ENCODE measurements at regions not wholly inside any gene's neighbourhood (a gene's known extent, or its start where the extent isn't known, plus 50 kb on each side); places are given as distances from the start of the nearest gene placed in this dataset.
A peak's percentile ranks its signal among the peaks of the same experiment; 100 is the strongest.

GRCh38 chr6:138570725-138571029 is 71.4 kb upstream of the NHSL1 start:
- WGBS (ENCODE audit: insufficient coverage), result 100% methylated on average over 1 of the region's 4 CpGs
- ChIA-PET CTCF (interaction anchor here (1.7 kb wide), 1 partner anchor 17 kb away, joined by 4 read pairs; no protein-coding TSS in a partner anchor), POLR2A (no interaction called here)
- Histone ChIP-seq H3K9me3 (ENCODE audit: control extremely low read depth in 1 of 5, control insufficient read depth in 4 of 5, insufficient read depth in 2 of 5, low read depth in 1 of 5, low read length in 4 of 5) (no peaks in the 10 kb centered on the region), H3K27ac (ENCODE audit: insufficient read depth in 1 of 2, low read depth in 1 of 2, low read length in 2 of 2, poor library complexity in 1 of 2, severe bottlenecking in 2 of 2) (no peak overlapping the region), H3K4me1 (ENCODE audit: control extremely low read depth in 1 of 4, control insufficient read depth in 4 of 4, insufficient read depth in 4 of 4, low read length in 3 of 4) (peaks cover 0 to 11% (median 6%) of the 10 kb centered on the region in 4 experiments), H3K36me3 (ENCODE audit: control insufficient read depth in 4 of 4, insufficient read depth in 4 of 4, low read length in 3 of 4) (no peaks in the 10 kb centered on the region), H3K4me3 (ENCODE audit: control insufficient read depth in 1 of 7, extremely low read depth in 1 of 7, insufficient read depth in 4 of 7, low read depth in 2 of 7, low read length in 6 of 7) (no peak overlapping the region), H3K27me3 (replicated peaks in 2 of 5; ENCODE audit: control insufficient read depth in 4 of 5, insufficient read depth in 5 of 5, low read length in 4 of 5) (peaks cover 0 to 3% (median 0%) of the 10 kb centered on the region in 5 experiments)
- no peak for DNase-seq

DNA sequence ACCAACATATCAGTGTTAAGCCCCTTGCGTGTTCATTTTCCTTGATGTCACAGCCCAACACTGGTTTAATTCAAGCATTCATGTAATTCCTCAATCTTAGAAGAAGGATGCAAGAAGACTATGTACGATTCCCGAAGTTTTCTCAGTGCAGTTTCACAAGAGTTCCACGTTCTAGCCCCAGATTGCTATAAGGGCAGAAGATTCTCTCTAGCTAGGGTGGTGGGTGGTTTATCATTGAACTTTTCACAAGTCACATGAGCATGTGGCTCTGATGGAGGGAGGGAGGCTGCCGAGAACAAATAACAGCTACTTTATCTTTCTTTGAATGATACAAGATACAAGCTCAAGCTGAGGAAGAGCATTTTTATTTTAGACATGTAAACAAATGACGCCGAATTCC is 71.9 kb upstream of the NHSL1 start:
- Histone ChIP-seq H3K4me3 (ENCODE audit: control insufficient read depth in 1 of 7, extremely low read depth in 1 of 7, insufficient read depth in 4 of 7, low read depth in 2 of 7, low read length in 6 of 7) (no peak overlapping the region), H3K27me3 (replicated peaks in 2 of 5; ENCODE audit: control insufficient read depth in 4 of 5, insufficient read depth in 5 of 5, low read length in 4 of 5) (peaks cover 0 to 3% (median 0%) of the 10 kb centered on the region in 5 experiments), H3K4me1 (ENCODE audit: control extremely low read depth in 1 of 4, control insufficient read depth in 4 of 4, insufficient read depth in 4 of 4, low read length in 3 of 4) (peaks cover 0 to 11% (median 6%) of the 10 kb centered on the region in 4 experiments), H3K36me3 (ENCODE audit: control insufficient read depth in 4 of 4, insufficient read depth in 4 of 4, low read length in 3 of 4) (no peaks in the 10 kb centered on the region), H3K9me3 (ENCODE audit: control extremely low read depth in 1 of 5, control insufficient read depth in 4 of 5, insufficient read depth in 2 of 5, low read depth in 1 of 5, low read length in 4 of 5) (no peaks in the 10 kb centered on the region), H3K27ac (ENCODE audit: insufficient read depth in 1 of 2, low read depth in 1 of 2, low read length in 2 of 2, poor library complexity in 1 of 2, severe bottlenecking in 2 of 2) (no peak overlapping the region)
- POLR2A ChIA-PET, result no interaction called here
- DNase-seq, result no peak
- 100% methylated on average over 1 of the region's 7 CpGs for WGBS (ENCODE audit: insufficient coverage)
- CTCF ChIA-PET, result interaction anchor here (1.7 kb wide), 1 partner anchor 17 kb away, joined by 4 read pairs; no protein-coding TSS in a partner anchor

DNA sequence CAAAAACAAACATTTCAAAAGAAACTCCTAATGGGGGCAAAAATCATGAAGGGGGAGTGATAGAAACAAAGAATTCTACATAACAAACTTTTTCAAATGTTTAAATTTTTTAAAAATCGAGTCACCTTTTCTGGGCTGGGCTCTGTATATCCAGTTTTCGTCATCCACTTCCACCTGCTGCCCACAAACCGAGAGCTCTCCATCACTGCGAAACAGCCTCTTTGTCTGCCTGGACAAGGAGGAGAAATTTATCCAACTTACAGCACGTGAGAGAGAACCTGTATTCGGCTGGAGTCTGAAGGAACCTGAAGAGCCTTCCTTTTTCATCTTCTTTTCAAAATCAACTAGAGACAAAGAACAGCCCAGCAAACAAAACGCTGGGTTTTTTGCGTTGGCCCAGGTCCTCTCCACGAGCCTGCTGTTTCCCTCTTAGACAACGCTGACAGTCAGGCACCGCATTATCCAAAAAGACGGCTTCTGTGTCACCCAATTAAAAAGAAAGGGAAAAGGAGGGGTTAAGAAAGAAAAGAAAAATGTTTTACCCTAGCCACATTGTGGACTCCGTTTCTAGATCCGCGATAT is 72.4 kb upstream of the NHSL1 start:
- ChIA-PET POLR2A (no interaction called here), CTCF (interaction anchor here (1.7 kb wide), 1 partner anchor 16 kb away, joined by 4 read pairs; no protein-coding TSS in a partner anchor)
- 53% methylated on average over 9 of the region's 15 CpGs for WGBS (ENCODE audit: insufficient coverage)
- Histone ChIP-seq H3K4me1 (ENCODE audit: control extremely low read depth in 1 of 4, control insufficient read depth in 4 of 4, insufficient read depth in 4 of 4, low read length in 3 of 4) (peaks cover 0 to 11% (median 6%) of the 10 kb centered on the region in 4 experiments), H3K36me3 (ENCODE audit: control insufficient read depth in 4 of 4, insufficient read depth in 4 of 4, low read length in 3 of 4) (no peaks in the 10 kb centered on the region), H3K9me3 (ENCODE audit: control extremely low read depth in 1 of 5, control insufficient read depth in 4 of 5, insufficient read depth in 2 of 5, low read depth in 1 of 5, low read length in 4 of 5) (no peaks in the 10 kb centered on the region), H3K27ac (ENCODE audit: insufficient read depth in 1 of 2, low read depth in 1 of 2, low read length in 2 of 2, poor library complexity in 1 of 2, severe bottlenecking in 2 of 2) (no peak overlapping the region), H3K4me3 (ENCODE audit: control insufficient read depth in 1 of 7, extremely low read depth in 1 of 7, insufficient read depth in 4 of 7, low read depth in 2 of 7, low read length in 6 of 7) (peak overlapping the region in 5 of 7 experiments; percentile 13 to 76 (median 60)), H3K27me3 (replicated peaks in 2 of 5; ENCODE audit: control insufficient read depth in 4 of 5, insufficient read depth in 5 of 5, low read length in 4 of 5) (peaks cover 0 to 3% (median 0%) of the 10 kb centered on the region in 5 experiments)
- DNase-seq, result no peak

DNA sequence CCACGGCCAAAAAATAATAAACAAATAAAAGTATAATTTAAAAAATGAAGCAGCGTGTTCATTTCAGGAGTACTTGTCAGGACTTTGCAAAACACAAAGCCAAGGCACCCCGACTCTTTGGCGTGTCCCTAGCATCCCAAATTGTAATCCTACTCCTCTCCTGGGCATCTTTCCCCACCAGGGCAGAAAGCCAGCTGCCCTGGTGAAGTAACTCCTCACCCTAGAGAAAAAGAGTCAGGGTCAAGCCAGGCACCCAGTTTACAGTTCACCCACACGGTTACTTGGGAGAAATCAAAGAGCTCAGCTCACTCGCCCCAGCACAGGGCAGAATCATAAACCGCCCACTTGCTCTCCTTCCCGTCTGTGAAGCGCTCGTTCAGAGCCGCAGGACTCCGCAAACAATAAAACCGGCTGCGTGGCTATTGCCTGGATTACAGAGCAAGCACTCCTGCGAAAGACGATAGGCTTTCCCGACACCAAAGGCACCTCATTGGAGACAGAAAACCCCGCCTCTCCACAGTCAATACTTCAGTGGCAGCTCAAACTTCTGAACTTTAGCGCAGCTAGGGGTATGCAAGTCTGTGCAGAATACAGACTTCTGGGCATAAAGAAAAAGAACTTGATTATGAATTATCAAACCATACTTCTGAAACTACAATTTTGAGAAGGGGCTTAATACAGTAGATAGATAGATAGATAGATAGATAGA is 73.0 kb upstream of the NHSL1 start:
- peak; percentile 40 to 85 (median 73) for DNase-seq
- POLR2A ChIA-PET, result no interaction called here
- CTCF ChIA-PET, result interaction anchor here (1.3 to 4.6 kb wide), 2 partner anchors 13 to 17 kb away, joined by 3 to 17 read pairs; no protein-coding TSS in a partner anchor
- 11% methylated on average over 16 of the region's 19 CpGs for WGBS (ENCODE audit: insufficient coverage)
- Histone ChIP-seq H3K9me3 (ENCODE audit: control extremely low read depth in 1 of 5, control insufficient read depth in 4 of 5, insufficient read depth in 2 of 5, low read depth in 1 of 5, low read length in 4 of 5) (no peaks in the 10 kb centered on the region), H3K27ac (ENCODE audit: insufficient read depth in 1 of 2, low read depth in 1 of 2, low read length in 2 of 2, poor library complexity in 1 of 2, severe bottlenecking in 2 of 2) (no peak overlapping the region), H3K4me1 (ENCODE audit: control extremely low read depth in 1 of 4, control insufficient read depth in 4 of 4, insufficient read depth in 4 of 4, low read length in 3 of 4) (peaks cover 0 to 11% (median 7%) of the 10 kb centered on the region in 4 experiments), H3K4me3 (ENCODE audit: control insufficient read depth in 1 of 7, extremely low read depth in 1 of 7, insufficient read depth in 4 of 7, low read depth in 2 of 7, low read length in 6 of 7) (peak overlapping the region in 5 of 7 experiments; percentile 47 to 76 (median 60)), H3K27me3 (replicated peaks in 2 of 5; ENCODE audit: control insufficient read depth in 4 of 5, insufficient read depth in 5 of 5, low read length in 4 of 5) (peaks cover 0 to 3% (median 0%) of the 10 kb centered on the region in 5 experiments), H3K36me3 (ENCODE audit: control insufficient read depth in 4 of 4, insufficient read depth in 4 of 4, low read length in 3 of 4) (no peaks in the 10 kb centered on the region)

- H3K27ac ChIP-seq (ENCODE audit: insufficient read depth in 1 of 2, low read depth in 1 of 2, low read length in 2 of 2, poor library complexity in 1 of 2, severe bottlenecking in 2 of 2), result no peak overlapping the region
- POLR2A ChIA-PET, result no interaction called here
These were observed 73.6 kb upstream of the NHSL1 start for GRCh38 chr6:138572885-138573284.

GRCh38 chr6:138575257-138575656 is 76.0 kb upstream of the NHSL1 start:
- ChIA-PET CTCF (interaction anchor here (0.8 to 4.6 kb wide), 4 partner anchors 10 to 191 kb away, joined by 3 to 19 read pairs (median 10); no protein-coding TSS in a partner anchor), POLR2A (no interaction called here)
- Histone ChIP-seq H3K36me3 (ENCODE audit: control insufficient read depth in 4 of 4, insufficient read depth in 4 of 4, low read length in 3 of 4) (no peaks in the 10 kb centered on the region), H3K27ac (ENCODE audit: insufficient read depth in 1 of 2, low read depth in 1 of 2, low read length in 2 of 2, poor library complexity in 1 of 2, severe bottlenecking in 2 of 2) (no peak overlapping the region), H3K27me3 (replicated peaks in 2 of 5; ENCODE audit: control insufficient read depth in 4 of 5, insufficient read depth in 5 of 5, low read length in 4 of 5) (peaks cover 0 to 3% (median 0%) of the 10 kb centered on the region in 5 experiments), H3K4me3 (ENCODE audit: control insufficient read depth in 1 of 7, extremely low read depth in 1 of 7, insufficient read depth in 4 of 7, low read depth in 2 of 7, low read length in 6 of 7) (no peak overlapping the region), H3K4me1 (ENCODE audit: control extremely low read depth in 1 of 4, control insufficient read depth in 4 of 4, insufficient read depth in 4 of 4, low read length in 3 of 4) (peaks cover 0 to 12% (median 8%) of the 10 kb centered on the region in 4 experiments), H3K9me3 (ENCODE audit: control extremely low read depth in 1 of 5, control insufficient read depth in 4 of 5, insufficient read depth in 2 of 5, low read depth in 1 of 5, low read length in 4 of 5) (no peaks in the 10 kb centered on the region)
- 97% methylated on average over 3 of the region's 4 CpGs for WGBS (ENCODE audit: insufficient coverage)
- DNase-seq, result no peak

More at GRCh38 chr6:138572885-138573284, 73.6 kb upstream of the NHSL1 start:
- Histone ChIP-seq H3K4me1 (ENCODE audit: control extremely low read depth in 1 of 4, control insufficient read depth in 4 of 4, insufficient read depth in 4 of 4, low read length in 3 of 4) (peaks cover 0 to 12% (median 8%) of the 10 kb centered on the region in 4 experiments), H3K9me3 (ENCODE audit: control extremely low read depth in 1 of 5, control insufficient read depth in 4 of 5, insufficient read depth in 2 of 5, low read depth in 1 of 5, low read length in 4 of 5) (no peaks in the 10 kb centered on the region), H3K4me3 (ENCODE audit: control insufficient read depth in 1 of 7, extremely low read depth in 1 of 7, insufficient read depth in 4 of 7, low read depth in 2 of 7, low read length in 6 of 7) (no peak overlapping the region), H3K36me3 (ENCODE audit: control insufficient read depth in 4 of 4, insufficient read depth in 4 of 4, low read length in 3 of 4) (no peaks in the 10 kb centered on the region), H3K27me3 (replicated peaks in 2 of 5; ENCODE audit: control insufficient read depth in 4 of 5, insufficient read depth in 5 of 5, low read length in 4 of 5) (peaks cover 0 to 3% (median 0%) of the 10 kb centered on the region in 5 experiments)
- CTCF ChIA-PET, result interaction anchor here (1.3 to 4.6 kb wide), 2 partner anchors 12 to 16 kb away, joined by 3 to 17 read pairs; no protein-coding TSS in a partner anchor
- DNase-seq, result no peak
- 98% methylated on average over 6 of the region's 6 CpGs for WGBS (ENCODE audit: insufficient coverage)

DNA sequence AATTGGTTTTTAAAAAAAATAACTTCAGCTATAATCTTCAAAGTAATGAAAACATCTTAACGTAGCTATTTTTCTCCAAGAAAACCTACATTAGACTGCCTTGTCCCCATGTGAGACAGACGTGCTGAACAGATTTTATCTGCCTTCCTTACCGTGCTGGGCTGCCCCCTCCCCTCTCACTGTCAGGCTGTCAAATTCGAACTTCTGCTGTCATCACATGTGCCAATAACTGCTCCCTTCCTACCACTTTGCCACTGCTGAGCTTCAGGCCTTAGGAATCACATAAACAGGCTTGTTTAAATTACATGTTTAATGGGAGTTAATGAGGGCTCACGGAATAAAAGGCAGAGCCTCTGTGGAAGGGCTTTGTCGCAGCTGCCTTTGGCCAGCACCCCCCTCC is 77.0 kb upstream of the NHSL1 start:
- no peak for DNase-seq
- ChIA-PET CTCF (interaction anchor here (0.8 to 4.6 kb wide), 4 partner anchors 9 to 190 kb away, joined by 3 to 19 read pairs (median 10); no protein-coding TSS in a partner anchor), POLR2A (interaction anchor here (0.6 kb wide), 1 partner anchor 171 kb away, joined by 3 read pairs; no protein-coding TSS in a partner anchor)
- 40% methylated on average over 4 of the region's 6 CpGs for whole genome bisulfite sequencing (ENCODE audit: insufficient coverage)
- peaks cover 0 to 12% (median 8%) of the 10 kb centered on the region in 4 experiments for H3K4me1 ChIP-seq (ENCODE audit: control extremely low read depth in 1 of 4, control insufficient read depth in 4 of 4, insufficient read depth in 4 of 4, low read length in 3 of 4)
- no peaks in the 10 kb centered on the region for H3K36me3 ChIP-seq (ENCODE audit: control insufficient read depth in 4 of 4, insufficient read depth in 4 of 4, low read length in 3 of 4)
- H3K27me3 ChIP-seq (replicated peaks in 2 of 5; ENCODE audit: control insufficient read depth in 4 of 5, insufficient read depth in 5 of 5, low read length in 4 of 5), result peaks cover 0 to under 1% (median 0%) of the 10 kb centered on the region in 5 experiments
- no peaks in the 10 kb centered on the region for H3K9me3 ChIP-seq (ENCODE audit: control extremely low read depth in 1 of 5, control insufficient read depth in 4 of 5, insufficient read depth in 2 of 5, low read depth in 1 of 5, low read length in 4 of 5)
- H3K27ac ChIP-seq (ENCODE audit: insufficient read depth in 1 of 2, low read depth in 1 of 2, low read length in 2 of 2, poor library complexity in 1 of 2, severe bottlenecking in 2 of 2), result no peak overlapping the region
- H3K4me3 ChIP-seq (ENCODE audit: control insufficient read depth in 1 of 7, extremely low read depth in 1 of 7, insufficient read depth in 4 of 7, low read depth in 2 of 7, low read length in 6 of 7), result no peak overlapping the region

Measured in common myeloid progenitor, CD34-positive (primary cell).